GM19328 (cell line): ENCODE measurements at regions not wholly inside any gene's neighbourhood (a gene's known extent, or its start where the extent isn't known, plus 50 kb on each side); places are given as distances from the start of the nearest gene placed in this dataset.

Experiments
- ATAC-seq: cut with Tn5 transposase; IDR thresholded peaks from one replicate; pipeline ENCODE4 v1.9.1; 2021; ENCODE audit warnings: mild to moderate bottlenecking, moderate library complexity; ENCODE audit not compliant: unreplicated experiment

GRCh38 chr11:112507281-112507680 is 246.6 kb upstream of the PLET1 start:
- no peak for ATAC-seq

GRCh38 chr11:112508750-112509149 is 248.1 kb upstream of the PLET1 start:
- ATAC-seq: no peak

DNA sequence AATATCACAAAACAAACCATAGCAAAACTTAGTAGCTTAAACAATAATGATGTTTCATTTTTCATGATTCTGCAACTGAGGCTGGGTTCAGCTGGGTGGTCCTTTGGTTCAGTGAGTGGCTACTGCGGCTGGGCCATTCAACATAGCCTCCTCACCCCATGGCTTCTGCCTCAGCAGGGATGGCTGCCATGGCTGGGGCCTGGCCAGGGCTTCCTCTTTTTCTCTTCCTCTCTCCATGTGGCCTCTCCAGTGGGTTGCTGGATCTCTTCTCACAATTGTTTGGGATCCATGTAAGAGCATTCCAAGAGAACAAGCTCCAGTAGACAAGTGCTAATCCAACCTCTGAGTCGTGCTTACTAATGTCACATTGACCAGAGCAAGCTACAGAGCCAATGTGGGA is 248.6 kb upstream of the PLET1 start:
- no peak for ATAC-seq

GRCh38 chr11:112511271-112511670 is 250.6 kb upstream of the PLET1 start:
- no peak for ATAC-seq

- no peak for ATAC-seq
Measured at GRCh38 chr11:112511911-112512310, 251.3 kb upstream of the PLET1 start.

DNA sequence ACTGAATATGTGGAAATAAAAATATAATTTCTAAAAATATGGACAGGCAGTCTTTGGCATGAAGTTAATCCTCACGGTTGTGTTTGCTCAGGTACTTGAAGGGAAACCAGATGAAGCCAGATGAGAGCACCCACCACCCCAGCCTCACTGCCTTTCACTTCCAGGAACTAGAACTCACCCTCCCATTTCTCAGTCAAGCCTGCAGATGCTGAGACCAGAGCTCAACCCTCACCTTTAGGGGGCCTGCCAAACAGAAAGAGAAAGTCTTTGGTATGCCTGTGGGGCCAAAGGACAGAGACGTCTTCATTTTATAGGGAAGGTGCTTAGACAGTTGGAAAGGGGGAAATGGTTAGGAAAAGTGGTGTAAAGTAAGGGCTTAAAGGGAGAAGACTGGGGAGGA is 252.8 kb upstream of the PLET1 start:
- no peak for ATAC-seq

- ATAC-seq: no peak
Measured at GRCh38 chr11:112514011-112514740, 253.5 kb upstream of the PLET1 start.

DNA sequence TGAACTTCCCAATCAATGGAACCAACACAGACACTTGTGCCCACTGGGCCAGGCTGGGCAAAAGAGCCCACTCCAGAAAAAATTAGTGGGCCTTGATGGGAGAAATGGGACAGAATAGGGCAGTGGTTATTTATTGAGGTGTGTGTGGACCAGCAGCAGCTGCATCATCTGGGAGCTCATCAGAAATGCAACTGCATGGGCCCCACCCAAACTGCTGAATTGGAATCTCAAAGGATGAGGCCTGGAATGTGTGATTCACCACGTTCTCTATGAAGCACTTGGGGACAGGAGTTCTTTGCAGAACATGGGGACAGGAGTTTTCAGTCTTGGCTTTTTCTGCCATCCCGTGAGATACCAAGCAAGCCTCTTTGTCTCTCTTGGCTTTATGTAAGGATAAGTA is 255.6 kb upstream of the PLET1 start:
- ATAC-seq: no peak

GRCh38 chr11:112516755-112517154 is 256.1 kb upstream of the PLET1 start:
- ATAC-seq: no peak

DNA sequence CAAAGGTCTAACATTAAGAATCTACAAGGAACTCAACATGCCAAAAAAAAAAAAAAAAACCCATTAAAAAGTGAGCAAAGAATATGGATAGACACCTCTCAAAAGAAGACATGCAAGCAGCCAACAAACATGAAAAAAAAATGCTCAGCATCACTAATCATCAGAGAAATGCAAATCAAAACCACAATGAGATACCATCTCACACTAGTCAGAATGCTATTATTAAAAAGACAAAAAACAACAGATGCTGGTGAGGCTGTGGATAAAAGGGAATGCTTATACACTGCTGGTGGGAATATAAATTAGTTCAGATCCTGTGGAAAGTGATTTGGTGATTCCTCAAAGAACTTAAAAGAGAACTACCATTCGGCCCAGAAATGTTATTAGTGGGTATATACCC is 257.7 kb upstream of the PLET1 start:
- ATAC-seq: no peak

DNA sequence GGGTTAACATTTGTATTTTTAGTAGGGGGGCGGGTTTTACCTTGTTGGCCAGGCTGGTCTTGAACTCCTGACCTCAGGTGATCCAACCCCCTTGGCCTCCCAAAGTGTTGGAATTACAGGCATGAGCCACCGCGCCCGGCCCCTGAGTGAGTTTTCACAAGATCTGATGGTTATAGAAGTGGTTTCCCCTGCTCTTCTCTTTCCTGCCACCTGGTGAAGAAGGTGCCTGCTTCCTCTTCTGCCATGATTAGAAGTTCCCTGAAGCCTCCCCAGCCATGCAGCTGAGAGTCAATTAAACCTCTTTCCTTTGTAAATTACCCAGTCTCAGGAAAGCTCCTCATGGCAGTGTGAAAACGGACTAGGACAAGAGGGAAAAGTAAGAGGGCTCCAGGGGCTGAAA is 259.1 kb upstream of the PLET1 start:
- no peak for ATAC-seq

GRCh38 chr11:112520354-112520753 is 259.7 kb upstream of the PLET1 start:
- no peak for ATAC-seq

- ATAC-seq: no peak
Measured at GRCh38 chr11:112522536-112522935, 261.9 kb upstream of the PLET1 start.

- no peak for ATAC-seq
Measured at GRCh38 chr11:112523031-112523430, 262.4 kb upstream of the PLET1 start.

DNA sequence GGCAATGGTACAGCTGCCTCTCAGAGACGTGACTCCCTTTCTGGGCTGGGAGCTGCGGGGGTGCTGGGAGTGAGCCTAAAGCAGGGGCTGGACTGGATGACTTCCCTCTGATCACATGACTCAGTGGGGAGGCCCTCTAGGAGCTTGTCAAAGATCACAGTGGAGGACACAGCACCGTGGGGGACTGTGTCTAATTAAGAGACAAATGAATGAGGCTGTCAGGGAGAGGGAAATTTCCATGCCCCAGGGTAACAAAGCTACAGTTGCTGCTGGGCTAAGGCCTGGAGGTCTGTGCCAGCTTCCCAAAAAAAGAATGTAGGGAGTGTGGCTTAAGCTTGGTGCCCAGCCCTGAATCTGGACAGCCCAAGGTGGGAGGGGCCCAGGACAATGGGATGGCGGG is 262.8 kb upstream of the PLET1 start:
- no peak for ATAC-seq

GRCh38 chr11:112523951-112524350 is 263.3 kb upstream of the PLET1 start:
- ATAC-seq: no peak

DNA sequence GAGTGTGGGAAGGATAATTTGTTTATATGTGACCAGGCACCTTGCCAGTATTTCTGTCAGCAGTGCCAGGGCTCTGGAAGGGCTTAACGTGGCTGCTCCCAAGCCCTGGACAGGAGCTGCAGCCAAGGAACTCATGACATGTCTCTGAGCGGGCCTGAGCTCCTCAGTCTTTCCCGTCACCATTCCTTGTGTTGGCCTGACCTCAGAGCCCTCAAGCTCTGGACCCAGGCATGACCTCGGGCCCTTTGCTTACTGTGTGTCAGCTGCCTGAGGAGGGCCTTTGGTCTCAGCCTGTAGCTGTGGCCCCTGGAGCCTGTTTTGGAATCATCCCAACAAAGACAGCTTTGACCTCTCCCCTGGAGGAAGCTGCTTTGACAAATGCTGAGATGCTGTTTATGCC is 264.1 kb upstream of the PLET1 start:
- no peak for ATAC-seq

GRCh38 chr11:112525270-112525669 is 264.6 kb upstream of the PLET1 start:
- ATAC-seq: no peak

GRCh38 chr11:112525844-112526590 is 265.4 kb upstream of the PLET1 start:
- no peak for ATAC-seq

DNA sequence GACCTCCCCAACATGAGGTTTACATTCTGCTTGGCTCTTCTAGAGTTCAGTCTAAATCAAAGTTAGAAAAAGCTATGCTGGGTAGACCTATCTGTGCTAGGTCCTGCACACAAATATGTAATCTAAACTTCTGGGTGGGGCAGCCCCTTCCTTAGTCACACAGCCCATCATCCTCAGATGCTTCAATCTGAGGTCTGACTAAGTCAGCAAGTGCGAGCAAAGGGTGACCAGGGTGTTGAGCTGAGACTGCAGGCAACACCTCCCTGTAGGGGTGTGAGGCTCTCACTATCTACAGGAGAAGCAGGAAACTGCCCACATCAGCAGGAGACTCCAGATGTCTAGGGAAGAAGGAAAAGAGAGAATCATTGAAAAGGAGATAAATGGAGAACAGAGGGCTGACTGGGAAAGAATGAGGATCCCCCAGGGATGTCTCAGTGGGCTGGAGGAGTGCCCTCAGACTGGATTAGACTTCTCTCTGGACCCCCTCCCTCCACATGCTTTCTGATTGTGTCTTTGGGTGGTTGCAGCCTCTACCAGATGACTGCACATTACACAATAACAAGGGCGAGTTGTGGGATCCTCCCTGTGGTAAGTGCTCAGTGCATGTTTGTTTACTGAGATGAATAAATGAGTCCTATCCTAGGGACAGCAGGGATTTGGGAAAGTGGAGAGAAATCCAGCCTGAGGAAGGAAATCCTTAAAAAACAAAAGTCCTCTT is 266.2 kb upstream of the PLET1 start:
- ATAC-seq: no peak

DNA sequence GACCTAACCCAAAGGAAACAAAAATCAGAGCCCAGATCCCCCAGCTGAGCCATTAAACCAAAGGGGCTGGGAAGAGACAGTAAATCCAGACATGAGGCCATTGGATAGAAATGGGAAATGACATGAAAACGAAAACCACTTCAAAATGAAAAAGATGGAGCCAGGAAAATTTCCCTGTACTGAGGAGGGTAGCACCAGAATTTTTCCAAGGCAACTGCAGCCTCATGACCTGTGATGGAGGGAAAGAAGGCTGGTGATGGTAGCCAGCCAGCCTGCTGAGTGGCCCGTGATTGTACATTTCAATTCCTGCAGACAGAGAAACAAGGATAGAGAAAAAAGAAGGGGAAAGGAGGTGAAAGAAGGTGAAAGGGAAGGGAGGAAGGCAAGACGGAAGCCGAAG is 268.4 kb upstream of the PLET1 start:
- ATAC-seq: no peak

GRCh38 chr11:112532506-112532905 is 271.8 kb upstream of the PLET1 start:
- no peak for ATAC-seq
